BE2C (cell line): ENCODE measurements at regions not wholly inside any gene's neighbourhood (a gene's known extent, or its start where the extent isn't known, plus 50 kb on each side); places are given as distances from the start of the nearest gene placed in this dataset.

Experiments used
- DNase-seq: peaks from one replicate; pipeline ENCODE4 v3.0.0-alpha.2; 2020
- H3K27me3 ChIP-seq: fragments of 250-450 bp; sonication (Bioruptor Pico); 2 replicates; pipeline ENCODE4 v1.5.1; 2020; ENCODE audit warnings: mild to moderate bottlenecking
- H3K36me3 ChIP-seq: fragments of 250-450 bp; sonication (Bioruptor Pico); 2 replicates; pipeline ENCODE4 v1.5.1; 2020; ENCODE audit warnings: mild to moderate bottlenecking
- H3K4me1 ChIP-seq: fragments of 250-450 bp; sonication (Bioruptor Pico); 2 replicates; pipeline ENCODE4 v1.5.1; 2020
- H3K4me3 ChIP-seq: 2 replicates; pipeline ENCODE4 v1.5.1; 2011; ENCODE audit warnings: low read depth, low read length
- H3K9me3 ChIP-seq: fragments of 250-450 bp; sonication (Bioruptor Pico); 2 replicates; pipeline ENCODE4 v1.5.1; 2020
- CTCF ChIP-seq: IDR thresholded peaks from 2 replicates; pipeline ENCODE4 v1.5.1; 2012; ENCODE audit warnings: mild to moderate bottlenecking, low read depth, low read length

DNA sequence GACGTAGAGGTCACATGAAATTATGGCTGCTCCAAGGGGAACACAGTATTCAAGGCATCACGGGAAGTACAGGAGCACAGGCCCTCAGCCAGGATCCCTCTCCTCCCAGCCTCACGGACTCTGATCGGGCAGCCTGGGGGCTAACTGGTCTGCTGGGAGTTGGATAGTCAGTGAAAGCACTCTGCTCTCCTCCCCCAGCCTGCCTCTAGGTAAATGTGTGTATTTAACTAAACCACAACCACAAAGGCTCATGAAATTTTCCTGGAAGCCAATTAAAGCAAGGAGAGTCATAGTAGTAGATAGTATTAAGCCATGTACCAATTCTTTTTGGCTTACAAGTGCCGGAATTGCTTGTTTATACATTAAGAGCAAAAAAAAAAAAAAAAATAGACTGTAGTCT lies 254.3 kb downstream of the MSRB3 start:
- Histone ChIP-seq H3K27me3 (no peaks in the 10 kb centered on the region), H3K36me3 (no peaks in the 10 kb centered on the region), H3K4me3 (no peak overlapping the region), H3K4me1 (no peaks in the 10 kb centered on the region), H3K9me3 (no peaks in the 10 kb centered on the region)
- TF ChIP-seq CTCF = no peak
- no peak for DNase-seq

GRCh38 chr12:65533177-65533883 lies 254.8 kb downstream of the MSRB3 start:
- TF ChIP-seq CTCF = no peak
- no peak for DNase-seq
- Histone ChIP-seq H3K36me3 (no peaks in the 10 kb centered on the region), H3K9me3 (no peaks in the 10 kb centered on the region), H3K4me1 (no peaks in the 10 kb centered on the region), H3K27me3 (no peaks in the 10 kb centered on the region), H3K4me3 (no peak overlapping the region)

DNA sequence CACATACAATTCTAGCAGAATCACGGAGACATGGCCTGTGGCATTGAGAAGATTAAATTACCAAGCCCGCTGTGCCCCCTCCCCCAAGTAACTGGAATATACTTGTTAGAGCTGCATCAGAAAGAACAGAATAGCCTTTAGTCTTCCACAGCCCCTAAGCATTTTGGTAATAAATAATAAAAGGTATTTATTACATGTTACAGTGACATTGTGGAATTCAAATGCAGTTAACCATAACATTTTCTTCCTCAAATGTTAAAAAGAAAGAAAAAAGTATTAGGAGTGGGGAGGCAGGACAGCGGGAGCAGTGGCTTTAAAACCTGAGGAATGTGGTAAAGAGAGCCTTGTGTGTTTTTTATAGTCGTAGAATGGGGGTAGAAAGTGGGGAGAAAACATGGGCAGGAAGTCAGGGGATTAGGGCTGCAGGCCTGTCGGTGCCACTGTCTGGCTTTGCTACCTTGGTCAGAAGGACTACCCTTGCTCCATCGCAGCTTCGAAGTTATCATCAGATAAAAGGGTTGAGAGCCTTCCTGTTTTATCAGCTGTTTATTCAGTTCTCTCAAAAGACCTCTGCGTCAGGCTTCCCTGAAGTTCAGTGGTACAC lies 255.9 kb downstream of the MSRB3 start:
- no peaks in the 10 kb centered on the region for H3K4me1 ChIP-seq
- TF ChIP-seq CTCF = no peak
- H3K9me3 ChIP-seq = no peaks in the 10 kb centered on the region
- H3K4me3 ChIP-seq = no peak overlapping the region
- no peaks in the 10 kb centered on the region for H3K27me3 ChIP-seq
- H3K36me3 ChIP-seq = no peaks in the 10 kb centered on the region
- no peak for DNase-seq

- Histone ChIP-seq H3K36me3 (no peaks in the 10 kb centered on the region), H3K4me1 (no peaks in the 10 kb centered on the region), H3K9me3 (no peaks in the 10 kb centered on the region), H3K27me3 (no peaks in the 10 kb centered on the region), H3K4me3 (no peak overlapping the region)
- TF ChIP-seq CTCF = no peak
- no peak for DNase-seq
Observed at GRCh38 chr12:65535946-65536345, 257.5 kb downstream of the MSRB3 start.

- H3K9me3 ChIP-seq = no peaks in the 10 kb centered on the region
- H3K36me3 ChIP-seq = no peaks in the 10 kb centered on the region
- H3K27me3 ChIP-seq = no peaks in the 10 kb centered on the region
- no peak for DNase-seq
- no peak for TF ChIP-seq CTCF
- H3K4me3 ChIP-seq = no peak overlapping the region
- H3K4me1 ChIP-seq = no peaks in the 10 kb centered on the region
Observed at GRCh38 chr12:65536351-65536750, 257.9 kb downstream of the MSRB3 start.
